PC-3 (cell line): ENCODE measurements at regions not wholly inside any gene's neighbourhood (a gene's known extent, or its start where the extent isn't known, plus 50 kb on each side); places are given as distances from the start of the nearest gene placed in this dataset.
"Not testable (repeated sequence)": the region's sequence is repeated elsewhere in the genome, so short reads cannot be mapped to it uniquely, and the experiment has no call there.

Source experiments
- ATAC-seq: fragments of 200-7000 bp; cut with Tn5 transposase; 2 replicates; pipeline ENCODE4 v1.9.1; 2020; ENCODE audit warnings: mild to moderate bottlenecking, moderate library complexity
- BruUV-seq: library from RNA; stranded (reverse); fragments of 400-500 nt; replicated peaks from 2 replicates; lab custom pipeline; 2021; lab: Mats Ljungman, UMichigan
- CTCF ChIA-PET: fragments of 300-600 bp; sonication (Branson Sonifier 250); formaldehyde crosslinking; loops from one replicate; lab custom pipeline; 2022; ENCODE audit warnings: antibody characterized with exemption; lab: Charles Lee
- POLR2A ChIA-PET: fragments of 300-600 bp; sonication (Branson Sonifier 250); formaldehyde crosslinking; loops from one replicate; lab custom pipeline; 2022; ENCODE audit warnings: antibody characterized with exemption; ENCODE audit not compliant: unreplicated experiment; lab: Charles Lee
- DNase-seq: peaks from one replicate; pipeline ENCODE4 v3.0.0-alpha.2; 2015
- H2AFZ ChIP-seq: fragments of 300-600 bp; sonication (generic); 2 replicates; pipeline ENCODE4 v1.6.0; 2016; ENCODE audit warnings: antibody characterized with exemption, low read length
- H3F3A ChIP-seq: fragments of 300-600 bp; sonication (generic); one replicate; pipeline ENCODE4 v1.6.0; 2017; ENCODE audit warnings: antibody characterized with exemption, low read length, control low read depth, mild to moderate bottlenecking; ENCODE audit not compliant: unreplicated experiment
- H3K27ac ChIP-seq: fragments of 300-600 bp; sonication (generic); 2 replicates; pipeline ENCODE4 v1.5.1; 2016; ENCODE audit warnings: mild to moderate bottlenecking, low read length
- H3K27me3 ChIP-seq: fragments of 300-600 bp; sonication (generic); 2 replicates; pipeline ENCODE4 v1.6.1; 2016; ENCODE audit warnings: low read length, mixed read lengths
- H3K36me3 ChIP-seq: fragments of 300-600 bp; sonication (generic); 2 replicates; pipeline ENCODE4 v1.6.1; 2016; ENCODE audit warnings: low read depth, mixed run types, low read length, mixed read lengths
- H3K4me1 ChIP-seq: fragments of 300-600 bp; sonication (generic); 2 replicates; pipeline ENCODE4 v1.5.1; 2016; ENCODE audit warnings: low read length; ENCODE audit not compliant: insufficient read depth
- H3K4me2 ChIP-seq: fragments of 300-600 bp; sonication (generic); 2 replicates; pipeline ENCODE4 v1.6.0; 2016; ENCODE audit warnings: low read length
- H3K4me3 ChIP-seq: fragments of 300-600 bp; sonication (generic); 2 replicates; pipeline ENCODE4 v1.5.1; 2016; ENCODE audit warnings: mild to moderate bottlenecking, low read length, mixed read lengths
- H3K79me2 ChIP-seq: fragments of 300-600 bp; sonication (generic); 2 replicates; pipeline ENCODE4 v1.6.1; 2017; ENCODE audit warnings: low read length, mixed read lengths
- H3K9ac ChIP-seq: fragments of 300-600 bp; sonication (generic); 2 replicates; pipeline ENCODE4 v1.6.0; 2016; ENCODE audit warnings: mild to moderate bottlenecking, low read length
- H3K9me2 ChIP-seq: fragments of 300-600 bp; sonication (generic); replicated peaks from 2 replicates; pipeline ENCODE4 v1.6.1; 2016; ENCODE audit warnings: mixed run types, low read length, mixed read lengths
- H3K9me3 ChIP-seq: fragments of 300-600 bp; sonication (generic); 2 replicates; pipeline ENCODE4 v1.6.1; 2016; ENCODE audit warnings: low read length, mixed read lengths
- H4K20me1 ChIP-seq: fragments of 300-600 bp; sonication (generic); 2 replicates; pipeline ENCODE4 v1.6.1; 2016; ENCODE audit warnings: low read length, mixed read lengths
- EZH2 ChIP-seq: fragments of 300-600 bp; sonication (generic); IDR thresholded peaks from one replicate; pipeline ENCODE4 v1.6.1; 2017; ENCODE audit warnings: antibody characterized with exemption, mild to moderate bottlenecking, low read length; ENCODE audit not compliant: unreplicated experiment
- EZH2phosphoT487 ChIP-seq: fragments of 300-600 bp; sonication (generic); IDR thresholded peaks from 2 replicates; pipeline ENCODE4 v1.6.1; 2018; ENCODE audit warnings: mild to moderate bottlenecking, antibody characterized with exemption, low read length, borderline replicate concordance
- intact Hi-C: fragments of 100-400 bp; cut with micrococcal nuclease; formaldehyde crosslinking; loops from 2 replicates; pipeline ENCODE4 v1.9.0; 2023
- TF ChIP-seq, protein P1 (sequence below): fragments of 300-600 bp; sonication (generic); conservative IDR thresholded peaks from 2 replicates; pipeline ENCODE4 v1.5.1; 2017; ENCODE audit warnings: antibody characterized with exemption, low read depth, mild to moderate bottlenecking, low read length

DNA sequence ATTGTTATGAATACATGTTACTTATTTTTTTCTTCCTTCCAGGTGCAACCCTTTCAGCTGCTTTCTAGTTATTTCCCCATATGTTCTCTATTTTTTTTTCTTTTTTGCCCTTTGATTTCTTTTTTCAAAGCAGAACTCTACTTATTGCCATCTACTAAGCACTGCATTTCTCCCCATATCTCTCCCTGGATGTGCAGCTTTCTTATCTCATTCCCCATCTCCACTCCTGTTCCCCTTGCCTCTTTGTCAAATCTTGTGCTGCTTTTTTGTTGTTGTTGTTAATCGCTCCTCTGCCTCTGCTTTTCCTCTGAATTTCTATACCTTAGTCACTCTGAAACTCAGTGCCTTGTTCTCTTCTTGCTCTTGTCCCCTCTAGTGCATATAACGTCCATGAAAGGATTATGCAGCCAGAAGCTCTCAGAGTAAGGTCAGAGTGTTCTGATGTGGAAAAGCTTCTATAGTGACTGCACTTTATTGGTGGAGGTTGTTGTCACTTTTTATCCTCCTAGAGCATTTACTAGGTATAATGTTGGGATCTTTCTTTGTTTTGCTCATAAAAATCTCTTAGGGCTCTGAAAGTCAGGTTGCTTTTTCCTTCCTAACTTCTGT lies 51.1 kb upstream of the JADE1 start:
- ChIA-PET CTCF (no interaction called here), POLR2A (no interaction called here)
- no peak for DNase-seq
- intact Hi-C loops, result no loop called here
- Histone ChIP-seq H3K79me2 (no peaks in the 10 kb centered on the region), H3K27ac (no peak overlapping the region), H3K9ac (no peak overlapping the region), H3K4me1 (no peaks in the 10 kb centered on the region), H3K9me2 (no peaks in the 10 kb centered on the region), H3K27me3 (no peaks in the 10 kb centered on the region), H3F3A (no peaks in the 10 kb centered on the region), H3K9me3 (no peaks in the 10 kb centered on the region), H4K20me1 (no peaks in the 10 kb centered on the region), H2AFZ (no peak overlapping the region), H3K4me3 (no peak overlapping the region), H3K4me2 (no peak overlapping the region), H3K36me3 (no peaks in the 10 kb centered on the region)
- no peak for ATAC-seq
- no TSS peak for BruUV-seq
- TF ChIP-seq, protein P1, sequence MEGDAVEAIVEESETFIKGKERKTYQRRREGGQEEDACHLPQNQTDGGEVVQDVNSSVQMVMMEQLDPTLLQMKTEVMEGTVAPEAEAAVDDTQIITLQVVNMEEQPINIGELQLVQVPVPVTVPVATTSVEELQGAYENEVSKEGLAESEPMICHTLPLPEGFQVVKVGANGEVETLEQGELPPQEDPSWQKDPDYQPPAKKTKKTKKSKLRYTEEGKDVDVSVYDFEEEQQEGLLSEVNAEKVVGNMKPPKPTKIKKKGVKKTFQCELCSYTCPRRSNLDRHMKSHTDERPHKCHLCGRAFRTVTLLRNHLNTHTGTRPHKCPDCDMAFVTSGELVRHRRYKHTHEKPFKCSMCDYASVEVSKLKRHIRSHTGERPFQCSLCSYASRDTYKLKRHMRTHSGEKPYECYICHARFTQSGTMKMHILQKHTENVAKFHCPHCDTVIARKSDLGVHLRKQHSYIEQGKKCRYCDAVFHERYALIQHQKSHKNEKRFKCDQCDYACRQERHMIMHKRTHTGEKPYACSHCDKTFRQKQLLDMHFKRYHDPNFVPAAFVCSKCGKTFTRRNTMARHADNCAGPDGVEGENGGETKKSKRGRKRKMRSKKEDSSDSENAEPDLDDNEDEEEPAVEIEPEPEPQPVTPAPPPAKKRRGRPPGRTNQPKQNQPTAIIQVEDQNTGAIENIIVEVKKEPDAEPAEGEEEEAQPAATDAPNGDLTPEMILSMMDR, result no peak
- TF ChIP-seq EZH2phosphoT487 (no peak), EZH2 (no peak)

DNA sequence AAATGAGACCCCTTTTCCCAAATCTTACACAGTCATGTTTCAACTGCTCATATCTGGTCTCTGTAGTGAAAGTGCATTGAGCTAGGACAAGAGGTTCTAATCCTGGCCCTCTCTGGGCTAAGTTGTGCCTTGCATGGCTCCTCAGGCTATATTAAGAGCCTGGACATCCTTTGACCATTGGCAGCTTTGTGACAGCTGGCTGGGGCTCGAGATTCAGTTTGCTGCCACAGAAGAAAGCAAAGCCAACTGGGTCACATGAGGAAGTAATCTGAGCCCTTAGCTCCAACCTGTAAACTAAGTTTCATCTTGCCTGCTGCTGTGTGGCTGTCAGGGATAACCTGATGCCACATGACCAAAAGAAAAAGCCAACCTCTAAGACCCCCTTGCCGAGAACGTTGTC lies 51.8 kb upstream of the JADE1 start:
- no peaks in the 10 kb centered on the region for H3F3A ChIP-seq
- no peaks in the 10 kb centered on the region for H3K9me2 ChIP-seq
- no peak overlapping the region for H3K27ac ChIP-seq
- H3K27me3 ChIP-seq, result no peaks in the 10 kb centered on the region
- intact Hi-C loops, result no loop called here
- TF ChIP-seq, protein P1, result no peak
- TF ChIP-seq EZH2, result no peak
- no peak for TF ChIP-seq EZH2phosphoT487
- no peaks in the 10 kb centered on the region for H3K36me3 ChIP-seq
- BruUV-seq, result no TSS peak
- H3K9me3 ChIP-seq, result no peaks in the 10 kb centered on the region
- DNase-seq (no peak), ATAC-seq (no peak)
- H2AFZ ChIP-seq, result no peak overlapping the region
- no peaks in the 10 kb centered on the region for H4K20me1 ChIP-seq
- ChIA-PET CTCF (no interaction called here), POLR2A (no interaction called here)
- no peaks in the 10 kb centered on the region for H3K79me2 ChIP-seq
- H3K4me2 ChIP-seq, result no peak overlapping the region
- H3K4me3 ChIP-seq, result no peak overlapping the region
- H3K9ac ChIP-seq, result no peak overlapping the region
- H3K4me1 ChIP-seq, result no peaks in the 10 kb centered on the region

DNA sequence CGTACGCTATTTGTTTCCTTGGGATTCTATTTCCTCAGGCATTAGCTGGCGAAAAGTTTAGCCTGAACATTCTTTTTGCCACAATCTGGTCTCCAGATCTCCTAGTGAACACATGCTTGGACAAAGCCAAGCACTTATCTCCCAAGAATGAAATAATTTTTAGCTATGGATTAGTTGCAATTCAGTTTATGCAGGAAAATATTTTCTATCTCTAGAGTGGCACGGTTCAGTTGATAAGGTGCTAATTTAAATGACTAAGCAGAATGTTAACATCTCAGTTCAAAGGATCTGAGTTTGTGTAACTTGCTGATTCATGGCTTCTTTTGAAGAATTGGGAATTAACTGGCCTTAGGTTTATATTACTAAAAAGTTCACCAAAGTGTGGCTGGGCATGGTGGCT lies 58.1 kb upstream of the JADE1 start:
- Histone ChIP-seq H3K4me2 (no peak overlapping the region), H3K9me3 (no peaks in the 10 kb centered on the region), H2AFZ (no peak overlapping the region), H3K27ac (no peak overlapping the region), H3F3A (no peaks in the 10 kb centered on the region), H3K4me1 (no peaks in the 10 kb centered on the region), H3K36me3 (no peaks in the 10 kb centered on the region), H3K9ac (no peak overlapping the region), H3K27me3 (no peaks in the 10 kb centered on the region), H4K20me1 (no peaks in the 10 kb centered on the region), H3K4me3 (no peak overlapping the region), H3K79me2 (no peaks in the 10 kb centered on the region), H3K9me2 (no peaks in the 10 kb centered on the region)
- DNase-seq, result no peak
- TF ChIP-seq EZH2 (no peak), EZH2phosphoT487 (no peak)
- TF ChIP-seq, protein P1, result no peak
- ATAC-seq, result no peak
- BruUV-seq, result no TSS peak
- CTCF ChIA-PET, result no interaction called here
- intact Hi-C loops, result no loop called here
- POLR2A ChIA-PET, result no interaction called here

DNA sequence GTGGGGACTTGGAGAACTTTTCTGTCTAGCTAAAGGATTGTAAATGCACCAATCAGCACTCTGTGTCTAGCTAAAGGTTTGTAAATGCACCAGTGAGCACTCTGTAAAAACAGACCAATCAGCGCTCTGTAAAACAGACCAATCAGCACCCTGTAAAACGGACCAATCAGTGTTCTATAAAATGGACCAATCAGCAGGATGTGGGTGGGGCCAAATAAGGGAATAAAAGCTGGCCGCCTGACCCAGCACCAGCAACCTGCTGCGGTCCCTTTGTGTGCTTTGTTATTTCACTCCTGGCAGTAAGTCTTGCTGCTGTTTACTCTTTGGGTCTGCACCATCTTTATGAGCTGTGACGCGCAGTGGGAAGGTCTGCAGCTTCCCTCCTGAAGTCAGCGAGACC lies 67.8 kb upstream of the JADE1 start:
- H3K27ac ChIP-seq, H3K79me2 ChIP-seq, H3K9me3 ChIP-seq, CTCF ChIA-PET, H3K4me2 ChIP-seq, intact Hi-C loops, H3K4me3 ChIP-seq, H3K4me1 ChIP-seq, H3K36me3 ChIP-seq, ATAC-seq, H3K9ac ChIP-seq, H3F3A ChIP-seq, BruUV-seq, H4K20me1 ChIP-seq, POLR2A ChIA-PET, H2AFZ ChIP-seq, H3K9me2 ChIP-seq, H3K27me3 ChIP-seq, DNase-seq: not testable (repeated sequence)
